NCI-H146 (cell line): ENCODE measurements at regions not wholly inside any gene's neighbourhood (a gene's known extent, or its start where the extent isn't known, plus 50 kb on each side); places are given as distances from the start of the nearest gene placed in this dataset.

Experiments used
- DNase-seq: peaks from one replicate; lab custom pipeline; 2025; lab: John Stamatoyannopoulos, UW

DNA sequence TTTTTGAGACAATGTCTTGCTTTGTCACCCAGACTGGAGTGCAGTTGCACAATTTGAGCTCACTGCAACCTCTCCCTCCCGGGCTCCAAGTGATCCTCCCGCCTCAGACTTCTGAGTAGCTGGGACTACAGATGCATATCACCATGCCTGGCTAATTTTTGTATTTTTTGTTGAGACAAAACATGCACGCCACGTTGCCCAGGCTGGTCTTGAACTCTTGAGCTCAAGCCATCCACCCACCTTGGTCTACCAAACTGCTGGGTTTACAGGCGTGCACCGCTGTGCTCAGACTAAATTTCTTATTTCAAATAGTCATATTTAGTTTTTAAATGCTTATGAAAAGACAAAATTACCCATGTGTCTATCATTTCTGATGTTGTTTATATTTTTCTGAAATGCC lies 2324.1 kb downstream of the MAT2B start:
- no peak for DNase-seq

DNA sequence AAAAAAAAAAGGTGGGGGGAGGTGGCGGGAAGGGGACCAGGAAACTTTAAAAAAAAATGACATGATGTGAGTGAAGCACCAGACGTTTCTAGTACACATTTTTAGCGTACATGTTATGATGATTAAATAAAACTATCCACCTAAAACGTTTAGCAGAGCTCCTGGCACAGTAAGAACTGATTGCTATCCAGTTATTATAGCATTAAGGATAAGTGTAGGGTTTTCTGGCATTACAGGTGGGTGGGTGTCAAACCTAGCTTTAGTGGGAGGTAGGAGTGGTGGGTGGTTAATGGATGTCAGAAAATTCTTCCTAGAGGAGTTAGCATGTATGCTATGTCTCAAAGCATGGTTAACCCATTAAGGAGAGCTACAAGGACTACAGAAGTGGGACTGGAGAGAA lies 2329.5 kb downstream of the MAT2B start:
- no peak for DNase-seq

DNA sequence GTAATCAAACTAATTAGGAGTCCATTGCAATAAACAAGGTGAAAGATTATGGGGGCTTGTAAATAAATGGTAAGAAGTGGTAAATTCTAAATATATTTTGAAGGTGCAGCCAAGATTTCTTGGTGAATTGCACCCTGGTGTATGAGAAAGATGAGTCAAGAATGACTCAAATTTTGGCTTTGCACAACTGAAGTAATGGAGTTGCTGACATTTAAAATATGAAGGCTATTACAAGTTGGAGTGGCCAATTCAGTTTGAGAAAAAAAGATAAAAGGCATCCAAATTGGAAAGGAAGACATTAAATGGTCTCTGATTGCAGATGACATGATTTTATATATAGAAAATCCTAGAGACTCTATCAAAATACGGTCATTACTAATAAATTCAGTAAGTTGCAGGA lies 2330.6 kb downstream of the MAT2B start:
- no peak for DNase-seq

DNA sequence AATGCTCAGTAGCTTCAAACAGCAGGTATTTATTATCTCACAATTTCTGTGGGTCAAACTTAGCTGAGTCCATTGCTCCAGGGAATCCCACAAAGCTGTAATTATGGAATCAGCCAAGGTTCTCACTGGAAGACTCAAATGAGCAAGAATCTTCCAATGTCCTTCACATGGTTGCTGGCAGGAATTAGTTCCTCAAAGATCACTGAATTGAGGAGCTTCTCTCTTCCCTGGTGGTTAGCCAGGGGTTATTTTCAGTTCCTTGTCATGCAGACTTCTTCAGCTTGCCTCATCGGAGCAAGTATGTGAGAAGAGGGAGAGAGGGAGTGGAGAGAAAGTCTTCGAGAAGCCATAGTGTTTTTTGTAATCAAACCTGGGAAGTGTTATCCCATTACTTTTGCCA lies 2331.9 kb downstream of the MAT2B start:
- no peak for DNase-seq

DNA sequence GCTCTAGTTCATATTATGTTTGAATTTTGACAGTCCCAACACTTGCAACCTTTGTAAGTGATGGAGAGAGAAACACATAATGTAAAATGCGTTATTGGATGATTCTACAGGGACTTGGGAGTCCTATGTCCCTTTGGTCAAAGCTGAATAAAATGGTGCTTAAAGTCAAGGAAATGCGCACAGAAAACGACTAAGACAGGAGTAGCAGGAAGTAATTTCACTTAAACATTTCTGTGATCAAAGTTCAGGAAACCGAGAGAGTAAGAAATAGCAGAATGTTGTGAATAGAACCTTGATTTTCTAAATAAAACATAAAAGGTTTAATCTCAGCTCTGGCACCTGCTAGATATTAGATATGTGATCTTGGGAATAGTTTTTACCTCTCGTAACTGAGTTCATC lies 2339.2 kb downstream of the MAT2B start:
- no peak for DNase-seq

DNA sequence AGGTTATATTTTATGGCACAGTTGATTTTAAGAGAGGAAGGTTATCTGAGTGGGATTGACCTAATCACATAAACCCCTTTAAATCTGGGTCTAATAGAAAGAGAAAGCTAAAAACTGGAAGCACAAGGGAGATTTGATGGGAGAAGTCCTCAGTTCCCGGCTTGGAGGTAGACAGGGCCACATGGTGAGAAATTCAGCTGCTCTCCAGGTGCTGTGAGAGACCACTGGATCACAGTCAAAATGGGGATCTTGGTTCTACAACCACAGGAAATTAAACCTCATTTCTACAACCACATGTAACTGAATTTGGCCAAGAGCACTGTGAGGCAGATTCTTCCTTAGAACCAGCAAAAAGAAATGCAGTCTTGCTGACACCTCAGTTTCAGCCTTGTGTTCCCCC lies 2352.7 kb downstream of the MAT2B start:
- DNase-seq, result no peak

DNA sequence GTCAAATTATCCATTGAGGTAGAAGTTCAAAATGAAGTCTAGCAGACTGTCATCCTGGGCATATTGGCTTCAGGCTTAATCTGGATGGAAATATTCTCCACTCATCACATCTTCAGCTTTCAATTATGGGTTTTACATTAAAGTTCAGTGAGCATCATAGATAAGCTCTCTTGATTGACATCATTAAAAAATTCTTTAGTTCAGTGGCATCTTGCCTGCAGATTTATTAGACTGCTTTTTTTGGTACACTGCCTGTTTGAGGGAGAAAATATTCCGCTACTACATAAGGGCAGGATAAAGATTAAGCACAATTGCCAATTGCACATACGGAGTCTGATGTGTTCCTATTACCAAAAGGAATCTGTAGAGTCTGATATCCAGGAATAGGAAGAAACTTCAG lies 2353.8 kb downstream of the MAT2B start:
- no peak for DNase-seq

DNA sequence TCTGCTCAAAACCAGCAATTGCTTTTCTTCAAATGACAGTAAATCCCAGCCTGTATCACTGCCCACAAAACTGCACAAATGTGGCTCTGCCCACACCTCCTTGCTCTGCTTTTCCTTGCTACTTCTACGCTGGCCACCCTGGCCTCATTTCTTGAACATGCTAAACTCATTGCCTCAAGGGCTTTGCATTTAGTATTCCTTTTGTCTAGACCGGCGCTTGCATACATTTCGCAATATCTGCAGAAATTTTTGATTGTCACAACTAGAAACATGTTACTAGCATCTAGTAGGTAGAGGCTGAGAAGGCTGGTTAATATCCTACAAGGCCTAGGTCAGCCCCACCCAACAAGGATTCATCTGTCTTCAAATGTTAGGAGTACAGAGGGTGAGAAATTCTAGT lies 2357.8 kb downstream of the MAT2B start:
- DNase-seq, result no peak

DNA sequence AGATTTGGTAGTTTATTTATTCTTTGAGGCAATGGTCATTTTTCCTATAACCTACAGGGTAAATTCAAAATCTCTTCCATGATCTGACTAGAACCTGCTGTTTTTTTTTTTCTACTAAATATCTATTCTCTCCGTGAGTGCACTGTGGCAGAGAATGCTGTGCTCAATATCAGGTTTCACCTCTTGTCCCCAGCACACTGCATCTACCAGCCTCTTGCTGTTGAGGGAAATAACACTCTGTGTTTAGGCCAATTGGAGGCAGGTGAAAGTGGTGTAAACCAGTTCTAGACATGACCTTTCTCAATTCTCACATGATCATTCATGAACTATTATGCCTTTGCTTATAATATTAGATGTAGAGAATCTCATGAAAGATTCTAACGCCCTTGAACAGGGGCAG lies 2365.9 kb downstream of the MAT2B start:
- DNase-seq, result no peak

DNA sequence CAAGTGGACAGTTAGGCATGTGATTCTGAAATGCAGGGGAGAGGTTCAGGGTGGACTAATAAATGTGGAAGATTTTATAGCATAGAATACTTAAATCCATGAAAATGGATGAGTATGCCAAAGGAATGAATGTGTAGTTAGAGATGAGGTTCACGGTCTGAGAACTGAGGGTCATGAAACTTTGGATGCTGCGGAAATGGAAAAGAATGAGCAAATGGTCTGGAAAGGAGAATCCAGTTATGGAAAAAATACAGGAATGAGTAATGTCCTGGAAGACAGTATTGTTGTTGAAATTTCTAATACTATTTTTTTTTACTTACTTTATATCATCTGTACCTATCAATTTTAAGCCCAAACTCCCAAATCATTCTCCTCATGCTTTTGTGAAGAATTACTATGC lies 2369.4 kb downstream of the MAT2B start:
- no peak for DNase-seq

DNA sequence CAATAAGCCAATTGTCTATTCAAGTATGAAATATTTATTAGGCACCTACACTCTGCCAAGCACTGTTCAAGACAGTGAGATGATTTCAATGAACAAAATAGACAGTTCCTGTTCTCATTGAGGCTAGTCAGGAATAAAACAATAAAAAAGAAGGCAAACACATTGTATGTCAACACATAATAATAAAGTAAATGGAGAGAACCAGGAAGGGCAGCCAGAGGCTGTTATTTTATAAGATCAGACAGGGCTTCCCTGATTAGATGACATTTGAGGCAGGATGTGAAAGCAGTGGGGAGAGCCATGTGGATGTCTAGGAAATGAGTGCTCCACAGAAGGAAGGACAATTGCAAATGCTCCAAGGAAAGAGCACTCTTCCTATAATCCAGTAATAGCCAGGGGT lies 2371.1 kb downstream of the MAT2B start:
- no peak for DNase-seq

DNA sequence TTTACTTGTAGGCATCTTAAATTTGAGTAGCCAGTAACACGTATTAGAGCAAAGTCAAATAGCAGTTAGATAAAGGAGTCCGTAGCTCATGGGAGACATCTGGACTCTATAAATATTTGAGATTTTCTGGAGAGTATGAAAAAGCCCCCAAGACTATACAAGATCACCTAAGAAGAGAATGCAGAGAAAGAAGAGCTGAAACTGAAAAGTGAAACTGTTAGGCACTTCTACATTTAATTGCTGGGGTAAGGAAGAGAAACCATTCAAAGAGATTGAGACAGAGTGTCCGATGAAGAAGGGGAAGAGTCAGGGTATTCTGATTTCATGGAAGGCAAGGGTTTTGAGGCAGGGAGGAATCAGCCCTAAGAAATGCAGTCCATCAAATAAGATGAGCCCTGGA lies 2372.1 kb downstream of the MAT2B start:
- DNase-seq, result no peak

DNA sequence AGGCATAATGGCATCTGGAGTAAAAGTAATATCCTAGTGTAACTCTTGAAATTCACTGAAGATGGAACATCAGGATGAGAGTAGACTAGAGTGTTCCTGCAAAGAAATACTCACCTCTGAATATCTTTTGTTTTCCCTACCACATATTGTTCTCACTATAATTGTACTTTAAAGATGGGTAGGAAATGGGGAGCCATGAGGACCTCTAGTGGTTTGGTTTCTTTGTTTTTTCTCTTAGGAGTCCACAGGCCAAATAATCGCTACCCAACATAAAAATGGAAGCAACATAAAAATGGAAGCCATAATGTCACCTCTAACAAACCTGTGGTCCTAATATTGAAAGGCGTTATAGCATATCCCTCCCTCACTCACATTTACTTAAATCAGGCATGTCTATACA lies 2375.8 kb downstream of the MAT2B start:
- DNase-seq, result no peak

DNA sequence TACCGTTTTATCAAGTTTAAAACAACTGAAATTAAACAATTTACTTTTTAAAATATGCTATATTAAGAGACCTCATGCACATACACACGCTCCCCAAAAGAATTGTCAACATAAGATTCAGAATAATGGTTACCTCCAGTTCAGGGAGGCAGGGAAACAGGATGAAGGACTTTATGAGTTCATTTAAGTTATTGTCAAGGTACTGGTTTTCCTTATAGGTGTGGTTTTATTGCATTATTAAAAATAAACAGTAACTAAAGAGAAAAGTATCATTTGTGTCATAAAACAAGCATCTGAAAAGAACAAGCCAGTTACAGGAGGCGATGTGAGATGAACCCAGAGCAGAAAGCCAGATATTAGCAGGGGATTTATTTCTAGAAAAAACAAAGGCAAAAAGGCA lies 2376.7 kb downstream of the MAT2B start:
- DNase-seq, result no peak

DNA sequence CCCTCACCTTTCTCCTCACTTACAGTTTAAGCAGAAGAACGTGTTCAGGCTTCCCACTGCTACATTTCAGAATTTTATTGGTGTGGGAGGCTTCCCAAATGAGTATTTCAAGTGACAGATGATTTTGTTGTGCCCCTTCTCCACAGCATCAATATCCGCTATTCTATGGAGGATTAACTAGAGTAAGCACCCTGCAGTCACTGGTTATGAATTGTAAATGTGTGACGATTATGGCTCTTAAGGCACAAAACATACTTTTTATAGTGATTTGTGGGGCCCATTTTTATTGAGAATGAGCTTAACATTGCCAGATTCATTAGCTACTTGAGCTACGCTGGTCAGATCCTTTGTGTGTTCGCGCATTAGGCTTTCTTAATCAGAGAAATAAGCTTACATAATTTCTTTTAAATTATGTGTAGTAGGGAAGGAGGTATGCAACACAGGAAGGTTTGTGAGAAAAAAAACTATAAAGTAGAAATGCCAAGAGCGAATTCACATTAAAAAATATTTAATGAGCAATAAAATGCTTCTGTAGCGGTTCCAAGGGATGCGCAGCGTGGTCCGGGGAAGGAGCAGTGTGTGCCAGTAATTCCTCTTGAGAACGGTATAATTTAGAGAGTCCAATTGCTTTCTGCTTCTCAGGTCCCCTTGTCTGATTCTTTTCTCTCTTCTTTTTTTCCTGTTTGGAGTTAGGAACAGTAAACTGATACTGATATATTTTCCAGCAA lies 2380.4 kb downstream of the MAT2B start:
- no peak for DNase-seq

DNA sequence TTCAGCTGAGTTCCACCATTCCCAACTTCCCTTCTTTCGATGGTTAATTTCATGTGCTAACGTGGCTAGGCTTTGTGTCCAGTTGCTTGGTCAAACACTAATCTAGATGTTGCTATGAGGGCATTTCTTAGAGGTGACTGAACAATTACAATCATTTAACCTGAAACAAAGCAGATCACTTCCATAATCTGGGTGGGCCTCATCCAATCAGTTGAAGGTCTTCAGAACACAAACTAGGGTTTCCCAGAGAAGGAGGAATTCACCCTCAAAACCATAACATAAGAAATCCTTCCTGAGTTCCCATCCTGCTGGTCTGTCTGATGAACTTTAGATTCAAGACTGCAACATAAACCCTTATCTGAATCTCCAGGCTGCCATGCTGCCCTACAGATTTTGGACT lies 2381.7 kb downstream of the MAT2B start:
- no peak for DNase-seq

DNA sequence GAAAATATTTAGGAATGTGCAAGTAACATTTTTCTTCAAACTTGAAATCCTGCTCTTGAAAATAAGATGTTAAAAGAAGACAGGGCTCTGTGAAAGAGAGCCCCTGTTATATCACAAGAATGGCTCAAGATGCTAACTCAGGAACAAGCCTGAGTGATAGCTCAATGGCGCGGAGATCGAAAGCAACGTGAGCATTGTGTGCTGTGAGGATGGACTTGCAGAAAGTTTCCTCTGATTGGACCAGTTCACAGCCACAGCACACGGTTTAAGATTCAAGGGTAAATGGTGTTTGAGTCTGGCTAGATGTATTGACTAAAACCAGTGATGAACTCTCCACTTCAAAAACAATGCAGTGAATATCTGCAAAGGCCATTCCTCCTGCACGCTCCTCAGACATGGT lies 2387.0 kb downstream of the MAT2B start:
- no peak for DNase-seq

DNA sequence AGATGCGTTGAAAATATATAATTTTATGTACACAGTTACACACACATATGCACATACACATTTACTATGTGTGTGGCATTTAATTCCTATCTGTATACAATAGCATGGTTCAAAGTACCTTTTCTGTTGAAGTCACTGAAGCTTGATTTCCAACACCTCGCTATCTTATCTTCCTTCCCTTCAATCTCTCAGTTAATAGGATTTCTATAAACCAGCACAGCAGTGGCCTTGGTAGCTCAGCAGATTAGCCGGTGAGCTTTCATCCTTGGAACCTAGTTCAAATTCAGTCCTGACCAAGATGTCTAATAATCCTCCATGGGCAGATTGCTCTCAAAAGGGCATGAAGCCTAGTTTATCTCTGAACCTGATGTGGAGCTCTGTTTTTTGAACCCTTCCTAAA lies 2389.5 kb downstream of the MAT2B start:
- DNase-seq, result no peak

DNA sequence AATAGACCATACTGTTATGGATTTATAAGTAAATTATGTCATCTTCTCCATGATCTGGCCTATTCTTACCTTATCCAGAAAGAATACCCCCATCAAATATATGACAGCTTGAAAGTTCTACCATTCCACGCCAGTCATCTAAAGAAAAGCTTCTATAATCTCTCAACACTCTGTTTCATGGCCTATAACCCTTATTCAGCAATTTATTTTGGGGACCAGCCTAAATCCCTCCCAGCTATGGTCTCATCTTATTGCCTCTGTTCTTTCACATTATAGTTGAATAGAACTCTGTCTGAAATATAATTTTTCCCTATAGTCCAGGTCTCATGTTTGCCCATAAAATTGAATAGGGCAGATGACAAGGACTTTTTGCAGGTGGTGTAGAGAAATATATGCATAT lies 2387.6 kb upstream of the WWC1 start:
- DNase-seq, result no peak

DNA sequence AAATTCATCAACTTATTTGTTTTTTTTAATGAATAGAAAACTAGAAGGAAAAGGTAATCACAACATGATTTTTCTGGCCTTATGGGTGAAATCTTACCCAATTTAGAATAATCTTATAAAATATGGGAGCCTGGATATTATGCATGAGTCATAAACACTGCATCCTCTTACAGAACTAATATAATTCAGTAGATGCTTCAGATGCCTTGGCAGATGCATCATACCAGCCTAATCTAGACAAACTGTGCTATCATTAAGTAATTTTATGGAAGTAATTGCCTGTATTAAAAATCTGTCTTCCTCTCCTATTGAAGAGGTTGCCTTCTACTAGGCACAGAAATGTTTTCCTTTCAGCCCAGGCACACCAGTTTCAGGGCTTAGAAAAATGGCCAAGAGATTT lies 2384.6 kb upstream of the WWC1 start:
- DNase-seq, result no peak

DNA sequence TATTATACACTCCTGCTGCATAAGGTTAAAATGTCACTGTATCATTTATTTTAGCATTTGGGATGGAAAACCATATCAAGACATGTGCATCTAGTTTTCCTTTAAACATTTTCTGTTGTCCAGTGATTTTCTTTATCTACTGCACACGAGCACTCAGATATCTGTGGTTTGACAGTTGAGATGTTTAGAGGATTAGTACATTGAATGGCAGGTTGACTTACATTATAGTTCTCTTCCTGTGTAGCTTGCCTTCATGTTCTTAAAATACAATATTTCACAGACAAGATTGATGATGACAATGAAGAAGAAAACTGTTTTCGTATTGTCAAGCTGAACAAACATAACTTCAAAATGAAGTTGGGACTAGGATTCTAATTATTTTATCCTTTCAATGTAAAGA lies 2378.4 kb upstream of the WWC1 start:
- DNase-seq, result no peak

DNA sequence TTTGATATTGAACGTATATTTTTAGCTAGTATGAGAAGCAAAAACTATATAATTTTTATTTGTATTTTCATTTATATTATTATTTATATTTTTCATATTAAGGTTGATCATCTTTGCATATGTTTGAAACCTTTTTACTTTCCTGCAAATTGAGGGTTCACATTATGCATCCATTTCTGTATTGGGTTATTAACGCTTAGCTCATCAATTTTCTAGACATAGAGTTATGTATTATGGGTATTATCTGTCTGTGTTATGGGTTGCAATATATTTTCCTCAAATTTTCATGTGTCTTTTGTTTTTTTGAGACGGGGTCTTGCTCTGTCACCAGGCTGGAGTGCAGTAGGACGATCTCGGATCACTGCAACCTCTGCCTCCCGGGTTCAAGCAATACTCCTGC lies 2377.0 kb upstream of the WWC1 start:
- DNase-seq, result no peak

DNA sequence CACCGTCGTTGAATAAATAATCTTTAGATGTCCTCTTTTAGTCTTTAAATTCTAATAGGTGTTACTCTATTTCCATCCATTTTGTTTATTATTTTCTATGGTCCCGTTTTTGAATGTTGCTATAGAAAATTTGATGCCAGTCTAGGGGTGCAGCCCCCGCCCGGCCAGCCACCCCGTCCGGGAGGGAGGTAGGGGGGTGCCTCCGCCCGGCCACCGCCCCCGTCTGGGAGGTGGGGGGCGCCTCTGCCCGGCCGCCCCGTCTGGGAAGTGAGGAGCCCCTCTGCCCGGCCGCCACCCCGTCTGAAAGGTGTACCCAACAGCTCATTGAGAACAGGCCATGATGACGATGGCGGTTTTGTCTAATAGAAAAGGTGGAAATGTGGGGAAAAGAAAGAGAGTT lies 2372.2 kb upstream of the WWC1 start:
- no peak for DNase-seq

DNA sequence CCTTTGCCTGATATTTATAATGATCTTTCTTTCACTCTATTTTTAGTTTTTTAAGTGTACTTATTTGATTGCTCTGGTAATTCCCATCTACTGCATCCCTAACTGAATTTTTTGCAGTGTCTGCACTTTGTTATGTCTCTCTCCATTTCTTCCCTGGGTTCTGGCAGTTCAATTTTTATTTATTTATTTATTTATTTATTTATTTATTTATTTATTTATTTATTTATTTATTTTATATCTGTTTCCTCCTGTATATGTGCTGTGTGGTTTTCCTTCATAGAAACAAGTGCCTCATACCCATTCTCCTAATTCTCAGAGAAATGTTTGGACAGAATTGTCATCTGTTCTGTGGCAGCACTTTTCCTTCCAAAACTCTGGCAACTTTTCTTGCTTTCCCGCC lies 2370.8 kb upstream of the WWC1 start:
- no peak for DNase-seq

DNA sequence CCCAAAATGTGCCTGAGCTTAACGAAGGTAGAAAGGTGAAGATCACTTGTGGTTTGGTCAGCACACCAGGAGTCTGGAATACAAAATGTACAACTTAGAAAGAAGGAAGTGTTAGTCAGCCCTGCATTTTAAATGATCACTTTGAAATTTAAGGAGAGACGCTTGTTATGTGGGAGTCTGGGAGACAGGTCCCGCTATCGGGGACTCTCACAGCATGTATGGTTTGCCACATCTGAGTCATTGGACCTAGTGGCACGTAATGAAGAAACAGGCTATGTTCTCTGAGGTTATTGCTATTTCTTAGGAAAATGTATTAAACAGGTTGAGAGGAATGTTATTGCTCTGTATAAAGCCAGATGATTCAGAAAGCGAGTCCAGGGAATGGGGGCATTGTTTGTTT lies 2362.5 kb upstream of the WWC1 start:
- no peak for DNase-seq
